Neural cell (in vitro differentiated cells): ENCODE measurements at regions not wholly inside any gene's neighbourhood (a gene's known extent, or its start where the extent isn't known, plus 50 kb on each side); places are given as distances from the start of the nearest gene placed in this dataset.

Experiments
- H2AFZ ChIP-seq: fragments of 200-600, 300-800 bp; sonication (generic), shearing (Covaris generic); 2 replicates; pipeline ENCODE4 v1.6.0; 2014; ENCODE audit warnings: low read depth, mild to moderate bottlenecking, antibody characterized with exemption, low read length, moderate library complexity
- H3F3A ChIP-seq: fragments of 200-600 bp; shearing (Covaris generic); 2 replicates; pipeline ENCODE4 v1.6.1; 2016; ENCODE audit warnings: mild to moderate bottlenecking, moderate library complexity, mixed read lengths, antibody characterized with exemption, low read length; ENCODE audit not compliant: insufficient read depth, poor library complexity, severe bottlenecking
- H3K27ac ChIP-seq: fragments of 200-600, 300-800 bp; sonication (generic), shearing (Covaris generic); 2 replicates; pipeline ENCODE4 v1.5.1; 2014; ENCODE audit warnings: mild to moderate bottlenecking, low read length, moderate library complexity
- H3K27me3 ChIP-seq: fragments of 300-800, 200-600 bp; sonication (generic), shearing (Covaris generic); 2 replicates; pipeline ENCODE4 v1.6.0; 2014; ENCODE audit warnings: mild to moderate bottlenecking, low read depth, low read length, moderate library complexity; ENCODE audit not compliant: insufficient read depth
- H3K36me3 ChIP-seq: fragments of 300-800, 200-600 bp; sonication (generic), shearing (Covaris generic); 2 replicates; pipeline ENCODE4 v1.5.1; 2014; ENCODE audit warnings: mild to moderate bottlenecking, antibody characterized with exemption, low read length, moderate library complexity; ENCODE audit not compliant: insufficient read depth
- H3K4me2 ChIP-seq: fragments of 300-800, 200-600 bp; sonication (generic), shearing (Covaris generic); 2 replicates; pipeline ENCODE4 v1.6.0; 2014; ENCODE audit warnings: mild to moderate bottlenecking, low read length
- H3K4me3 ChIP-seq: fragments of 300-800, 200-600 bp; sonication (generic), shearing (Covaris generic); 2 replicates; pipeline ENCODE4 v1.5.1; 2014; ENCODE audit warnings: mild to moderate bottlenecking, low read length, moderate library complexity
- H3K79me2 ChIP-seq: fragments of 200-600 bp; shearing (Covaris generic); replicated peaks from 2 replicates; pipeline ENCODE4 v1.6.0; 2014; ENCODE audit warnings: mild to moderate bottlenecking, low read length, moderate library complexity; ENCODE audit not compliant: insufficient read depth
- H3K9ac ChIP-seq: fragments of 300-800, 200-600 bp; sonication (generic), shearing (Covaris generic); 2 replicates; pipeline ENCODE4 v1.6.1; 2016; ENCODE audit warnings: mild to moderate bottlenecking, low read length, mixed read lengths
- H3K9me2 ChIP-seq: fragments of 200-600 bp; shearing (Covaris generic); 2 replicates; pipeline ENCODE4 v1.6.1; 2016; ENCODE audit warnings: mild to moderate bottlenecking, low read length, mixed read lengths; ENCODE audit not compliant: insufficient read depth
- H3K9me3 ChIP-seq: fragments of 200-600, 300-800 bp; sonication (generic), shearing (Covaris generic); 2 replicates; pipeline ENCODE4 v1.6.1; 2016; ENCODE audit warnings: mild to moderate bottlenecking, mixed run types, low read length, moderate library complexity, mixed read lengths
- H4K20me1 ChIP-seq: fragments of 200-600 bp; shearing (Covaris generic); 2 replicates; pipeline ENCODE4 v1.6.1; 2016; ENCODE audit warnings: mild to moderate bottlenecking, mixed run types; ENCODE audit not compliant: insufficient read depth
- EP300 ChIP-seq: fragments of 450-650 bp; conservative IDR thresholded peaks from 2 replicates; pipeline ENCODE4 v1.6.1; 2014; ENCODE audit warnings: antibody characterized with exemption, mild to moderate bottlenecking, moderate library complexity; ENCODE audit not compliant: poor library complexity, severe bottlenecking
- EZH2 ChIP-seq: fragments of 200-600, 300-800 bp; shearing (Covaris generic), sonication (generic); IDR thresholded peaks from 2 replicates; pipeline ENCODE4 v1.6.1; 2014; ENCODE audit warnings: antibody characterized with exemption, low read length, borderline replicate concordance, mild to moderate bottlenecking; ENCODE audit not compliant: insufficient read depth, poor library complexity, severe bottlenecking
- MXI1 ChIP-seq: fragments of 450-650 bp; conservative IDR thresholded peaks from 2 replicates; pipeline ENCODE4 v1.6.1; 2014; ENCODE audit warnings: antibody characterized with exemption, mild to moderate bottlenecking; ENCODE audit not compliant: poor library complexity, severe bottlenecking
- POLR2AphosphoS5 ChIP-seq: IDR thresholded peaks from 2 replicates; pipeline ENCODE4 v1.6.1; 2012
- RAD21 ChIP-seq: fragments of 450-650 bp; conservative IDR thresholded peaks from 2 replicates; pipeline ENCODE4 v1.6.1; 2014; ENCODE audit warnings: antibody characterized with exemption, mild to moderate bottlenecking, moderate library complexity
- SMC3 ChIP-seq: fragments of 450-650 bp; conservative IDR thresholded peaks from 2 replicates; pipeline ENCODE4 v1.6.1; 2014; ENCODE audit warnings: antibody characterized with exemption, mild to moderate bottlenecking, moderate library complexity; ENCODE audit not compliant: poor library complexity
- TAF1 ChIP-seq: IDR thresholded peaks from 2 replicates; pipeline ENCODE4 v1.6.1; 2012; ENCODE audit warnings: low read depth
- TF ChIP-seq, protein P1 (sequence below): fragments of 450-650 bp; IDR thresholded peaks from 2 replicates; pipeline ENCODE4 v1.5.1; 2014; ENCODE audit warnings: antibody characterized with exemption, mild to moderate bottlenecking, moderate library complexity; ENCODE audit not compliant: poor library complexity, severe bottlenecking
- TF ChIP-seq, protein P2 (sequence below): IDR thresholded peaks from 2 replicates; pipeline ENCODE4 v1.6.1; 2012; ENCODE audit warnings: borderline replicate concordance

DNA sequence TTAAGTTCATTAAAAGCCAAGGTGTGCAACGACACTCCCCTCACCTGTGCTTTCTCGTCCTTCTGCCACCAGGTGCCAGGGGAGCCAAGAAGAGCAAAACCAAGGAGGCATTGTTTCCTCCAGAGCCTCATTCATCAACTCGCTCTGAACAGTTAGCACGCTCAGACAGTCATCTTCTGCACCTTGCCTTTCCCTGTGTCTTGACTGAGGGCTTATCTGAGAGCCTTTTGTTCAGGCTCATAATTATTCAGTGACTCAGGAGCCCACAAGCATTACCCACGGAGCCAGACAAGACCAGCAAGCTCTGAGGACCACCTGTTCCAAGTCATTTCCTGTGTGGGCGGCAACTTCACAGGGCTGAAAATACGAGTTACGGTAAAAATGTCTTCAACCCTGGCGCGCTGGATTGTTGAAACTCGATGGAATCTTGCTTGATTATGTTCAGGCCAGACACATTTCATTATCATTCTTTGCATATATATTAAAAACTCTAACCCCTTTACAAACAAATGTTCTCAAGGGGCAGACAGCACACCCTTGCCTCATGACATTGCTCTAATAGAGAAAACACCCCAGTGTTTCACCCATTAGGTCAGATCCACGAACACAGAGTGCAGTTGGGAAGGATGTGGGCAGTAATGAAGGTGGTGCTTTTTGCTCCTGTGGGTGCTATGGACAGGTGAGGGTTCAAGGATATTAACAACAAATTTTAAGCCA is 89.7 kb upstream of the RUNX1 start:
- Histone ChIP-seq H3K27ac (no peak overlapping the region), H3K36me3 (no peaks in the 10 kb centered on the region), H4K20me1 (no peaks in the 10 kb centered on the region), H3K9me2 (no peaks in the 10 kb centered on the region), H3K79me2 (no peaks in the 10 kb centered on the region), H3F3A (no peaks in the 10 kb centered on the region), H3K27me3 (no peaks in the 10 kb centered on the region), H2AFZ (no peak overlapping the region), H3K9ac (no peak overlapping the region), H3K4me3 (no peak overlapping the region), H3K4me2 (no peak overlapping the region), H3K9me3 (no peaks in the 10 kb centered on the region)
- TF ChIP-seq SMC3 (no peak), EZH2 (no peak), RAD21 (no peak), TAF1 (no peak), MXI1 (no peak), POLR2AphosphoS5 (no peak), EP300 (no peak)
- TF ChIP-seq, protein P1, sequence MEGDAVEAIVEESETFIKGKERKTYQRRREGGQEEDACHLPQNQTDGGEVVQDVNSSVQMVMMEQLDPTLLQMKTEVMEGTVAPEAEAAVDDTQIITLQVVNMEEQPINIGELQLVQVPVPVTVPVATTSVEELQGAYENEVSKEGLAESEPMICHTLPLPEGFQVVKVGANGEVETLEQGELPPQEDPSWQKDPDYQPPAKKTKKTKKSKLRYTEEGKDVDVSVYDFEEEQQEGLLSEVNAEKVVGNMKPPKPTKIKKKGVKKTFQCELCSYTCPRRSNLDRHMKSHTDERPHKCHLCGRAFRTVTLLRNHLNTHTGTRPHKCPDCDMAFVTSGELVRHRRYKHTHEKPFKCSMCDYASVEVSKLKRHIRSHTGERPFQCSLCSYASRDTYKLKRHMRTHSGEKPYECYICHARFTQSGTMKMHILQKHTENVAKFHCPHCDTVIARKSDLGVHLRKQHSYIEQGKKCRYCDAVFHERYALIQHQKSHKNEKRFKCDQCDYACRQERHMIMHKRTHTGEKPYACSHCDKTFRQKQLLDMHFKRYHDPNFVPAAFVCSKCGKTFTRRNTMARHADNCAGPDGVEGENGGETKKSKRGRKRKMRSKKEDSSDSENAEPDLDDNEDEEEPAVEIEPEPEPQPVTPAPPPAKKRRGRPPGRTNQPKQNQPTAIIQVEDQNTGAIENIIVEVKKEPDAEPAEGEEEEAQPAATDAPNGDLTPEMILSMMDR, result no peak
- TF ChIP-seq, protein P2, sequence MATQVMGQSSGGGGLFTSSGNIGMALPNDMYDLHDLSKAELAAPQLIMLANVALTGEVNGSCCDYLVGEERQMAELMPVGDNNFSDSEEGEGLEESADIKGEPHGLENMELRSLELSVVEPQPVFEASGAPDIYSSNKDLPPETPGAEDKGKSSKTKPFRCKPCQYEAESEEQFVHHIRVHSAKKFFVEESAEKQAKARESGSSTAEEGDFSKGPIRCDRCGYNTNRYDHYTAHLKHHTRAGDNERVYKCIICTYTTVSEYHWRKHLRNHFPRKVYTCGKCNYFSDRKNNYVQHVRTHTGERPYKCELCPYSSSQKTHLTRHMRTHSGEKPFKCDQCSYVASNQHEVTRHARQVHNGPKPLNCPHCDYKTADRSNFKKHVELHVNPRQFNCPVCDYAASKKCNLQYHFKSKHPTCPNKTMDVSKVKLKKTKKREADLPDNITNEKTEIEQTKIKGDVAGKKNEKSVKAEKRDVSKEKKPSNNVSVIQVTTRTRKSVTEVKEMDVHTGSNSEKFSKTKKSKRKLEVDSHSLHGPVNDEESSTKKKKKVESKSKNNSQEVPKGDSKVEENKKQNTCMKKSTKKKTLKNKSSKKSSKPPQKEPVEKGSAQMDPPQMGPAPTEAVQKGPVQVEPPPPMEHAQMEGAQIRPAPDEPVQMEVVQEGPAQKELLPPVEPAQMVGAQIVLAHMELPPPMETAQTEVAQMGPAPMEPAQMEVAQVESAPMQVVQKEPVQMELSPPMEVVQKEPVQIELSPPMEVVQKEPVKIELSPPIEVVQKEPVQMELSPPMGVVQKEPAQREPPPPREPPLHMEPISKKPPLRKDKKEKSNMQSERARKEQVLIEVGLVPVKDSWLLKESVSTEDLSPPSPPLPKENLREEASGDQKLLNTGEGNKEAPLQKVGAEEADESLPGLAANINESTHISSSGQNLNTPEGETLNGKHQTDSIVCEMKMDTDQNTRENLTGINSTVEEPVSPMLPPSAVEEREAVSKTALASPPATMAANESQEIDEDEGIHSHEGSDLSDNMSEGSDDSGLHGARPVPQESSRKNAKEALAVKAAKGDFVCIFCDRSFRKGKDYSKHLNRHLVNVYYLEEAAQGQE, result no peak

DNA sequence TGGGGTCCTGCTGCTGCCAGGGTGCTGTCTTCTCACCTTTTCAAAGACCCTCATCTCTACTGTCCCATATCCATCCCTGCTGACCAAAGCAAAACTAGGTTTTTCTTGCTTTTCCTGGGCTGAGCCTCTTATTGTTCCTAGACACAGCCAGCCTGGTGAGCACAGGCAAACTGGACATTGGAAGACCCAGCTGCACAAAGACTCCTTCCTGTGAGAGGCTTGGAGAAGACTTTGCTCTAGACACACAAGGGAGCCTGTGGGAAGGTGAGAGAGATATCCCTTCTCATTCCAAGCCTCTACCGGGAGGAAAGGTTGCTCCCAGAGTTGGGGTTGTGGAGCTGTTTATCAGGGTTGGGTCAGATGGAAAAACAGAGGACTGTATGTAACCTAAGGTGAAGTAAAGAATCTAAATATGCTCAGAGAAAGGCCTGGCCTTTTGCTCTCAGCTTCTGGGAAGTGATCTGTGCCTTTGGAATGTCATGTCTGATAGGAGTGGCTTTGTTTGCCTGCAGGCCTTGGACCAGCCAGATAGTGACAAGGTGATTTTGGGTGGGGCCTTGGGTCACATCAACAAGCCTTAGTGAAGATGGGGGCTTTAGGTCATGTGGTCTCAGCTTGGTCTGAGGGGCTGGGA is 87.6 kb upstream of the RUNX1 start:
- no peak overlapping the region for H3K27ac ChIP-seq
- H3K36me3 ChIP-seq, result no peaks in the 10 kb centered on the region
- H3K27me3 ChIP-seq, result no peaks in the 10 kb centered on the region
- no peaks in the 10 kb centered on the region for H4K20me1 ChIP-seq
- no peaks in the 10 kb centered on the region for H3F3A ChIP-seq
- H3K9ac ChIP-seq, result no peak overlapping the region
- no peak overlapping the region for H3K4me3 ChIP-seq
- no peaks in the 10 kb centered on the region for H3K79me2 ChIP-seq
- TF ChIP-seq, protein P2, result no peak
- TF ChIP-seq TAF1, result no peak
- TF ChIP-seq RAD21, result no peak
- TF ChIP-seq EP300, result no peak
- no peak for TF ChIP-seq MXI1
- TF ChIP-seq POLR2AphosphoS5, result no peak
- TF ChIP-seq EZH2, result no peak
- TF ChIP-seq SMC3, result no peak
- TF ChIP-seq, protein P1, result no peak
- no peak overlapping the region for H3K4me2 ChIP-seq
- no peaks in the 10 kb centered on the region for H3K9me2 ChIP-seq
- H3K9me3 ChIP-seq, result no peaks in the 10 kb centered on the region
- H2AFZ ChIP-seq, result no peak overlapping the region
